ENCODE measurements at regions not wholly inside any gene's neighbourhood (a gene's known extent, or its start where the extent isn't known, plus 50 kb on each side); places are given as distances from the start of the nearest gene placed in this dataset.

- peaks cover 11 to 13% of the 10 kb centered on the region in 2 donors for H3K9me3 ChIP-seq (replicated peaks in 1 of 2; ENCODE audit: control insufficient read depth in 1 of 2, insufficient read depth in 1 of 2, low read length in 2 of 2)
- peak overlapping the region in 4 of 7 donors; percentile 79 to 97 (median 86) for H3K27ac Mint-ChIP-seq
- H3K4me3 ChIP-seq (replicated peaks in 1 of 3; ENCODE audit: low read depth in 2 of 3, low read length in 3 of 3) = no peak overlapping the region
- H3K4me3 Mint-ChIP-seq = no peak overlapping the region
- intact Hi-C loops (cut with micrococcal nuclease) = no loop called here
- TF ChIP-seq CTCF (IDR thresholded peaks at IDR 0.05) = no peak
- H3K4me1 ChIP-seq (ENCODE audit: control insufficient read depth in 1 of 2, insufficient read depth in 2 of 2, low read length in 2 of 2) = peaks cover 45 to 60% of the 10 kb centered on the region in 2 donors
- no peaks in the 10 kb centered on the region for H3K27me3 ChIP-seq (ENCODE audit: control insufficient read depth in 2 of 2, insufficient read depth in 2 of 2, low read length in 2 of 2)
- no peak overlapping the region for H3K9ac ChIP-seq (ENCODE audit: insufficient read depth, low read length, poor library complexity, severe bottlenecking)
- no peaks in the 10 kb centered on the region for H3K36me3 ChIP-seq (replicated peaks in 1 of 2; ENCODE audit: control insufficient read depth in 1 of 2, insufficient read depth in 2 of 2, low read length in 2 of 2)
- H3K36me3 Mint-ChIP-seq = peaks cover 0 to 5% of the 10 kb centered on the region in 2 donors
- H3K4me2 ChIP-seq (replicated peaks; ENCODE audit: extremely low read depth, low read length, poor library complexity, severe bottlenecking) = no peak overlapping the region
- WGBS (ENCODE audit: insufficient coverage) = 100% methylated on average over 4 of the region's 6 CpGs
- peak overlapping the region in 1 of 2 donors; percentile 93 for H3K27ac ChIP-seq (ENCODE audit: low read depth in 1 of 2, low read length in 2 of 2)
- H3K4me1 Mint-ChIP-seq = peaks cover 54% of the 10 kb centered on the region
- DNase-seq = no peak
- no peak overlapping the region for H2AFZ ChIP-seq (ENCODE audit: insufficient read depth, low read depth, low read length, poor library complexity, severe bottlenecking)
- H3K79me2 ChIP-seq (ENCODE audit: insufficient read depth, low read length) = no peaks in the 10 kb centered on the region
- no peaks in the 10 kb centered on the region for H4K20me1 ChIP-seq (ENCODE audit: insufficient read depth, low read length)
- H3K27me3 Mint-ChIP-seq (ENCODE audit: low read depth in 3 of 3) = peaks cover 0 to 1% (median 0%) of the 10 kb centered on the region in 3 donors
- H3K9me3 Mint-ChIP-seq = peaks cover 0 to 19% (median 6%) of the 10 kb centered on the region in 7 donors
These were observed 361.1 kb upstream of the KLF4 start for GRCh38 chr9:107850653-107851052.

- Mint-ChIP-seq H3K9me3 (peaks cover 0 to 3% (median 0%) of the 10 kb centered on the region in 7 donors), H3K27ac (peak overlapping the region; percentile 84 to 97 (median 94)), H3K4me3 (peak overlapping the region; percentile 40 to 76), H3K36me3 (peaks cover 0 to 5% of the 10 kb centered on the region in 2 donors), H3K4me1 (peaks cover 60% of the 10 kb centered on the region), H3K27me3 (ENCODE audit: low read depth in 3 of 3) (peaks cover 0 to 1% (median 0%) of the 10 kb centered on the region in 3 donors)
- no peak for TF ChIP-seq CTCF (IDR thresholded peaks at IDR 0.05)
- peak overlapping the region; percentile 13 to 61 (median 36) for H3K4me3 ChIP-seq (replicated peaks in 1 of 3; ENCODE audit: low read depth in 2 of 3, low read length in 3 of 3)
- peaks cover 45 to 66% of the 10 kb centered on the region in 2 donors for H3K4me1 ChIP-seq (ENCODE audit: control insufficient read depth in 1 of 2, insufficient read depth in 2 of 2, low read length in 2 of 2)
- no peaks in the 10 kb centered on the region for H3K9me3 ChIP-seq (replicated peaks in 1 of 2; ENCODE audit: control insufficient read depth in 1 of 2, insufficient read depth in 1 of 2, low read length in 2 of 2)
- intact Hi-C loops (cut with micrococcal nuclease) = loop anchor here in 1 of 2 donors (5.0 to 10.0 kb wide), 2 partner anchors 79 to 83 kb away; no protein-coding TSS in a partner anchor
- H3K79me2 ChIP-seq (ENCODE audit: insufficient read depth, low read length) = no peaks in the 10 kb centered on the region
- H4K20me1 ChIP-seq (ENCODE audit: insufficient read depth, low read length) = no peaks in the 10 kb centered on the region
- H3K9ac ChIP-seq (ENCODE audit: insufficient read depth, low read length, poor library complexity, severe bottlenecking) = peak overlapping the region; percentile 40
- 0% methylated on average over 4 of the region's 6 CpGs for WGBS (ENCODE audit: insufficient coverage)
- no peaks in the 10 kb centered on the region for H3K36me3 ChIP-seq (replicated peaks in 1 of 2; ENCODE audit: control insufficient read depth in 1 of 2, insufficient read depth in 2 of 2, low read length in 2 of 2)
- H2AFZ ChIP-seq (ENCODE audit: insufficient read depth, low read depth, low read length, poor library complexity, severe bottlenecking) = no peak overlapping the region
- peak; percentile 46 to 85 (median 59) for DNase-seq
- H3K27me3 ChIP-seq (ENCODE audit: control insufficient read depth in 2 of 2, insufficient read depth in 2 of 2, low read length in 2 of 2) = no peaks in the 10 kb centered on the region
- peak overlapping the region; percentile 88 to 93 for H3K27ac ChIP-seq (ENCODE audit: low read depth in 1 of 2, low read length in 2 of 2)
- peak overlapping the region; percentile 70 for H3K4me2 ChIP-seq (replicated peaks; ENCODE audit: extremely low read depth, low read length, poor library complexity, severe bottlenecking)
These were observed 358.7 kb upstream of the KLF4 start for GRCh38 chr9:107847978-107848964.

All from CD14-positive monocyte (primary cell).